Ramos (cell line): ENCODE measurements at regions not wholly inside any gene's neighbourhood (a gene's known extent, or its start where the extent isn't known, plus 50 kb on each side); places are given as distances from the start of the nearest gene placed in this dataset.
"Not testable (repeated sequence)": the region's sequence is repeated elsewhere in the genome, so short reads cannot be mapped to it uniquely, and the experiment has no call there.

Experiments
- in situ Hi-C: fragments of 300-500 bp; cut with MboI; formaldehyde crosslinking; loops from one replicate; pipeline ENCODE4 v1.14.3; 2022; ENCODE audit warnings: low sequenced_read_pairs; ENCODE audit not compliant: unreplicated experiment

GRCh38 chr9:26214713-26215444, 536.6 kb upstream of the TUSC1 start:
- in situ Hi-C loops = not testable (repeated sequence)

DNA sequence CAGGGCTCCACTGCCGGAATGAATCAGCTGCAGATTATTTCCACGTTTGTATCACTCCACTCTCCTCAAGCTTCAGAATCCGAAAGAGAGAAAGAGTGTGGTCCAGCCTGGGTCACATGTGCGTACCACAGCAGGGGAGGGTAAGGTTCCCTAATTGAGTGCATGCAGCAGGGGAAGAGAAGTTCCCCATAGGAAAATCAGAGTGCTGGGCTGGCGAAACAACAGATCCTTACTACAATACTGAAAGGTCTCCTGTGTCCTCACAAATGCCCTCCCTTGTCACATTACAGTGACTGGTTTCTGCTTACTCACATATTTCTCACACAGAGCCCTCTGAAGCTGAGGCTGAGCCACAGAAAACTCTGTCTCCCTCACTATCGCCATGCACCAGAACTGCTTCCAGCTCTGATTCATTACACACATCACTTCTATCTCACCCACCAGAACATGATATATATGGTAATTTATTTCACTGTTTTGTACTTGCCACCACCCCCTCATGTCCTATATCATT, 532.2 kb upstream of the TUSC1 start:
- in situ Hi-C loops = no loop called here

DNA sequence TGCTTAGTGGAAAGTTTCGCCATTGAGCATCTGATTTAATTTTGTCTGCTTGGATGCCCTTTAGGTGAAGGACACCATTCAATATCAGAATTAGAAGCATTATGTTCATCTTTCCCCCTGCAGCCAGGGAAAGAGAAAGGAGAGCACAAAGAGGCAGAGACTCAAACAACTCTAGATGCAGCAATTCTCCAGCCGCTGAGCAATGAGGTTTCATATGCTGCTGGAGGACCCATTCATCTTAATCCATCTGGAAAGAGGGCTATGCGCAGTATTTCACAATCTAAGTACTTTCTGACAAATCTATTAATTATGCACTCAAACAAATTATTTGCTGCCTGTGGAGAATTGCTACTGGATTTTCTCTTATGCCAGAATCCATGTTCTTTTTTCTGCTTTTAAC, 527.0 kb upstream of the TUSC1 start:
- in situ Hi-C loops = no loop called here

- in situ Hi-C loops = no loop called here
Observed at GRCh38 chr9:26193237-26193636, 515.0 kb upstream of the TUSC1 start.

GRCh38 chr9:26191711-26192110, 513.5 kb upstream of the TUSC1 start:
- in situ Hi-C loops = no loop called here

GRCh38 chr9:26181836-26182235, 503.6 kb upstream of the TUSC1 start:
- in situ Hi-C loops = no loop called here

DNA sequence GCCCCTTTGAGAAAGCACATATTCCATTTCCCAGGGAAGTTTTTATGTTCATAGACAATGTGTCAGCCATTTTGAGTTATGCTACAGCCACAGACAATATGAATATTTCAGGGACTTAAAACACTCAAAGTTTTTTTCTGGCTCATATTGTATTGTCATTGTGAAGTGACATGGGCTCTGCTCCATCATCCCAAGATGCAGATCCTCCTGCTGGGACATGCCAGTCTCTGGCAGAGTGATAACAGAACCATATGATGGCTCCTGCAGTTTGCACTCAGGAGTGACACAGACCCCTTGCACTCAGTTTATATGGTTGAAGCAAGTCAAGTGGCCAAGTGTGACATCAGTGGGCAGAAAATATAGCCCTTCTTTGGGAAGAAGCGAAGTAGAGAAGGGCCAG, 498.4 kb upstream of the TUSC1 start:
- in situ Hi-C loops = no loop called here

- in situ Hi-C loops = no loop called here
Observed at GRCh38 chr9:26175264-26175663, 497.0 kb upstream of the TUSC1 start.

DNA sequence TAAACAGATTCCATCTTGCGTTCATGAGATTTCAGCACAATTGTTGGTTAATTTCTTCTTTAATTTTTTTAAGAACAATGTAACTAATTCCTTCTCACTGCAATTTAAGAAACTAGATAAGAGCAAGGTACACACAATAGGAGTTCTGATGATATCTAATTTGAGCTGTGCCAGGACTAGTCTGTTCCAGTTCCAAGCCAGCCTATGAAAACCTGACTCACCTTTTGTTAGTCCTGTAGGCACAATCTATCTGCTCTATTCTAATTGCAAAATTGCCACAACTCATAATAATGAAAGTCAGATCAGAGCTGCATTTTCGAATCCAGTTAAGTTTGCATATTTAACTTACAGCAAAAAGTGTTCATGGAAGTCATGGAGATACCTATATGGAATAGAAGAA, 494.1 kb upstream of the TUSC1 start:
- in situ Hi-C loops = no loop called here

DNA sequence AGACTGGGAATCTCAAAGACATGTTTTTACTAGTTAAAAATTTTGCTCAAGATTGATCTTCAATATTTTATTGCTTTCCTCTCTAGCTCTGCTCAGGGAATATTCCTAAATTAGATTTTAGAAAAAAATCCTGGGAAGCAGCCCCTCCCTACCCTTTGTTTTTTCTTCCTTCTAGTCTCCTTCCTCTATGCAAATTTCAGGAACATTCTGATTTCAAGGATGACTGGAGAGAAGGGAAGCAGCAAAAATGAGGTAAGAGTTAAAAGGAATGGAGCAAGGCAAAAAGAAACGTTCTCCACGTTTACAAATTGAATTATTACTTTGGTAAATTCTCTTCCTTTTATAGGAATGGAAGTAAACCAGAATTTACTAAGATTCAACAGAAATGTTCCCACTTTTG, 493.4 kb upstream of the TUSC1 start:
- in situ Hi-C loops = no loop called here

DNA sequence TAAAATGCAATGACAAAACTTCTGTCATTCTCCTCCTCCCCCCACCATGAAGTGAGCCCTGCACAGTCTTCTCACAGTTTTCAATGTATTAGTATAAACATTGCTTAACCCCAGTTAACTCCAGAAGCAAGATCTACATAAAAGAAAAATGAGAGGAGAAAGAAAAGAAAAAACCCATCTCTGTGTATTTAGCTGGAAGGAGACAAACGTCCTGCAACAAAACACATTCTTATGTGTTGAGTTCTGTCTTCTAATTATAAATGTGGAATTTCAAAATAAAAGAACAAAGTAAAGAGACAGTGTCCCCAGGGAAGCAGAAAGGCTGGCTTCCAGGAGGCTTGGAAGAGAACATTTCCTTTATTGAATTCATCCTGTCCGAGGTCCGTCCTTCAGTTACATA, 491.9 kb upstream of the TUSC1 start:
- in situ Hi-C loops = no loop called here

DNA sequence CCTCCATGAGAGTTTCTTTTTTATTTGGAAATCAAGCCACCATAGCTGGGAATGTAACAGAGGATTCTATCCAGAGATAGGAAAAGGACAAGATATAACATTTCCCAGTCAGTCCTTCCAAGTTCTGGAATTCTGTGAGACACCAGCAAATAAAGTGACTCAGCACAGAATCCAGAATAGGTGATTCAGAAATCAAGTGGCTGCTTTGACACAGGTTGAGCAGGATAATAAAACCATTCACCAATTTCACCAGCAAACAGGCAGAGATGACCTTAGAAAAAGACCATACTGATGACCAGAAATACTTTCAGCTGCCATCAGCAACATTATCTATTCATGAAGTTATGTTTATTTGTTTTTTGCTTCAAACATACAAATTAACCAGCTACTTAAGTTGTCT, 491.5 kb upstream of the TUSC1 start:
- in situ Hi-C loops = no loop called here

- in situ Hi-C loops = no loop called here
Observed at GRCh38 chr9:26166537-26166936, 488.3 kb upstream of the TUSC1 start.

- in situ Hi-C loops = no loop called here
Observed at GRCh38 chr9:26165426-26165825, 487.2 kb upstream of the TUSC1 start.

GRCh38 chr9:26163931-26164330, 485.7 kb upstream of the TUSC1 start:
- in situ Hi-C loops = no loop called here

- in situ Hi-C loops = no loop called here
Observed at GRCh38 chr9:26159575-26160392, 481.5 kb upstream of the TUSC1 start.

GRCh38 chr9:26158631-26159150, 480.4 kb upstream of the TUSC1 start:
- in situ Hi-C loops = no loop called here

- in situ Hi-C loops = no loop called here
Observed at GRCh38 chr9:26157411-26157810, 479.2 kb upstream of the TUSC1 start.

DNA sequence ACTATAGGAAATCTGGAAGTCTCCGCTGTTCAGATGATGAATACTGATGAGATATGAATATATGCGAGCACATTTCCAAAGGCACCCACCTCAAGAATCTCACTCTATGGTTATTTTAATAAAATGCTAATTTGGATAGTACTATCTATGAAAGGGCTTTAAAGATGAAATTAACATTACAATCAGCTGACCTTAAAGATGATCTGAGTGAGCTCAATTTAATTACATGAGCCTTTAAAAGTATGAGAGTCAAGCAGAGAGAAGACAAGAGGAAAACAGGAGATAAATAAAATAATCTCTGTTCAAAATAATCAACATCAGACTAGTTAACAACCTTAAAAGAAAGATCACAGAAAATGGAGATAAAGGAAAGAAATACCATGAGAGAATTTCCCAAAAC, 474.1 kb upstream of the TUSC1 start:
- in situ Hi-C loops = no loop called here

GRCh38 chr9:26148128-26148527, 469.9 kb upstream of the TUSC1 start:
- in situ Hi-C loops = no loop called here

- in situ Hi-C loops = no loop called here
Observed at GRCh38 chr9:26145938-26146337, 467.7 kb upstream of the TUSC1 start.
